Thyroid gland (tissue), 4 donors: ENCODE measurements at regions not wholly inside any gene's neighbourhood (a gene's known extent, or its start where the extent isn't known, plus 50 kb on each side); places are given as distances from the start of the nearest gene placed in this dataset.
A peak's percentile ranks its signal among the peaks of the same experiment; 100 is the strongest.

ENCODE experiments used
- DNase-seq, 2 donors: peaks; one replicate each; pipeline ENCODE4 v3.0.0-alpha.2; 2019
- H3K27ac ChIP-seq, 3 donors: fragments of 200-600 bp; sonication (generic); 1 replicate in 2 of 3; 2 replicates in 1 of 3; pipeline ENCODE4 v1.5.1; 2016 to 2019; ENCODE audit warnings: mild to moderate bottlenecking in 1 of 3, moderate library complexity in 1 of 3
- H3K27me3 ChIP-seq: fragments of 200-600 bp; sonication (generic); one replicate; pipeline ENCODE4 v1.5.1; 2019
- H3K36me3 ChIP-seq, 2 donors: fragments of 200-600 bp; sonication (generic); one replicate each; pipeline ENCODE4 v1.5.1; 2016 to 2019
- H3K4me1 ChIP-seq, 2 donors: fragments of 200-600 bp; sonication (generic); one replicate each; pipeline ENCODE4 v1.5.1; 2017 to 2019
- H3K4me3 ChIP-seq, 3 donors: fragments of 200-600 bp; sonication (generic); replicated peaks in 1 of 3; 1 replicate in 2 of 3; 2 replicates in 1 of 3; pipeline ENCODE4 v1.5.1; 2016; ENCODE audit warnings: mild to moderate bottlenecking in 1 of 3
- H3K9me3 ChIP-seq: fragments of 200-600 bp; sonication (generic); one replicate; pipeline ENCODE4 v1.5.1; 2017
- CTCF ChIP-seq, 6 experiments: fragments of 200-600 bp in 3 of 6; fragments of 450-650 bp in 3 of 6; sonication (generic) in 3 of 6; IDR thresholded peaks; one replicate each; pipeline ENCODE4 v1.5.1; 2016 to 2019; ENCODE audit warnings: antibody characterized with exemption in 6 of 6, mild to moderate bottlenecking in 2 of 6, inconsistent platforms in 1 of 6, moderate library complexity in 1 of 6
- POLR2A ChIP-seq, 2 donors: fragments of 450-650 bp; IDR thresholded peaks; one replicate each; pipeline ENCODE4 v1.6.1; 2017; ENCODE audit warnings: antibody characterized with exemption in 2 of 2, mild to moderate bottlenecking in 2 of 2, moderate library complexity in 1 of 2
- WGBS, 2 donors: methylation state at CpG; one replicate each; pipeline ENCODE4 v1.1.5; 2017; 5-methylcytosine and 5-hydroxymethylcytosine counted together
- intact Hi-C: fragments of 100-400 bp; cut with DNase I; formaldehyde crosslinking; loops from one replicate; pipeline ENCODE4 v1.15.1; 2023

DNA sequence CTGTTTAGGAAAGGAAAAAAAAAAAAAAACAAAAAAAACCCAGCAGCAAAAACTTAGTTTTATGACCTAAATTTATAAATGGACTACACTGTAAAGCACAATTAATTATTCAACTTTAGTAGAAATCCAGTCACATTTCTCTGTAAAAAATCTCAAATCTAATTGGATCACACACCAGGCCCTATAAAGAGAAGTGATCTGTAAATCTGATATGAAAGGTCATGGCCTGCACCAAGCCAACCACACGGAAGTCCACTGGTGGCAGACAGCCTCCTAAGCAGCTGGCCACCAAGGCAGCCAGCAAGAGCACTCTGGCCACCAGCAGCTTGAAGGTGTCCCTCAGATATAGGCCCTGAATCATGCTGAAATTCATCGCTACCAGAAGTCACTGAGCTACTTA is 131.6 kb downstream of the HFE start:
- no peak overlapping the region for H3K4me3 ChIP-seq
- no peak for DNase-seq
- H3K27ac ChIP-seq, result no peak overlapping the region
- peaks cover 5% of the 10 kb centered on the region for H3K27me3 ChIP-seq
- intact Hi-C loops, result loop anchor here (10.0 kb wide), 1 partner anchor 56 kb away; a partner anchor contains a TSS
- 82 to 92% methylated on average over 2 of the region's 2 CpGs for WGBS, 2 donors
- no peaks in the 10 kb centered on the region for H3K9me3 ChIP-seq
- no peaks in the 10 kb centered on the region for H3K36me3 ChIP-seq
- H3K4me1 ChIP-seq, result peaks cover 9% of the 10 kb centered on the region in 2 donors
- no peak for TF ChIP-seq CTCF (IDR thresholded peaks at IDR 0.05)

DNA sequence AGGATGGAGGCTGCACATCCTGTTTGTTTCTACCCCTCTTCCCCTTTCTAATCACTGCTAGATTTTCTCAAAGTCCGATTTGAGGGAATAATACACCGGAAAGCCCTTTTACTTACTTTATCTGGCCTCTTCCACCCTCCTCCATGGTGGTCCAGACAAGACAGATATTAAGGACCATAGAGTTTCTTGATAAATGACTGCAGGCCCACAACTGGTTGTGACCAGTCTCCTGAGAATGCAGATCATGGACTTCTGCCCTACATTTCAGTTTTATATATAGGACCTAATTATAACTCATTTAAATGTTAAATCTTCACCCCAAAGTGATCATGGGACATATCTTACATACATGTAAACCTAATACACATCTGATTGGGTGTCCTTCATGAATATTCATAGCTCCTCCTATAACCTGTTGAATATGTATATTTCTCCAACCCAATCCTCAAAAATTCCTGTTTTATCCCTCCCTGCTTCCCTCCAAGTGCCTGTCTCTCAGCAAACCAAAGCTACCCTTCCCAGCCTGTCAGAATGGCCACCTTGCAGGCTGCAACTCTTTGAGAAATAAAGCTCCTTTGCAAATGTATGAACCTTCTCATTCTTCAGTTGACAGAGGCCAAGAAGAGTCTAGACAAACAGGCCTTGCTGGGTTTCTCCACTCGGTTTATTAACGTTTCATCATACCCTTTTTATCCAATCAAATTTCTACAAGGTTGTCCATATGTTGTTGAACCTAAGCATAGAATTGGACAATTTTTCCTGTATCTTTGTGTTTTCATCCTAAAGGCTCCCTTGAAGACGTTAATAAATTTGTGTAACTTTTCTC is 133.1 kb downstream of the HFE start:
- Histone ChIP-seq H3K27ac (no peak overlapping the region), H3K9me3 (no peaks in the 10 kb centered on the region), H3K27me3 (peaks cover 3% of the 10 kb centered on the region), H3K36me3 (no peaks in the 10 kb centered on the region), H3K4me3 (no peak overlapping the region), H3K4me1 (peaks cover 6 to 11% of the 10 kb centered on the region in 2 donors)
- no peak for TF ChIP-seq CTCF (IDR thresholded peaks at IDR 0.05)
- TF ChIP-seq POLR2A (IDR thresholded peaks at IDR 0.05), result no peak
- DNase-seq, result no peak
- intact Hi-C loops, result no loop called here
- 78% methylated on average over 5 of the region's 5 CpGs for WGBS, 2 donors

GRCh38 chr6:26221186-26221585 is 134.0 kb downstream of the HFE start:
- H3K4me3 ChIP-seq, result no peak overlapping the region
- intact Hi-C loops, result no loop called here
- H3K27ac ChIP-seq, result no peak overlapping the region
- no peaks in the 10 kb centered on the region for H3K9me3 ChIP-seq
- 93 to 100% methylated on average over 4 of the region's 4 CpGs for WGBS, 2 donors
- H3K4me1 ChIP-seq, result peaks cover 3 to 8% of the 10 kb centered on the region in 2 donors
- H3K36me3 ChIP-seq, result no peaks in the 10 kb centered on the region
- DNase-seq, result no peak
- H3K27me3 ChIP-seq, result no peaks in the 10 kb centered on the region
- TF ChIP-seq CTCF (IDR thresholded peaks at IDR 0.05) (no peak), POLR2A (IDR thresholded peaks at IDR 0.05) (no peak)

GRCh38 chr6:26222571-26222970 is 135.3 kb downstream of the HFE start:
- 25 to 26% methylated on average over 5 of the region's 5 CpGs for WGBS, 2 donors
- no peak for DNase-seq
- intact Hi-C loops, result no loop called here
- Histone ChIP-seq H3K36me3 (no peaks in the 10 kb centered on the region), H3K27me3 (no peaks in the 10 kb centered on the region), H3K27ac (no peak overlapping the region), H3K4me1 (peaks cover 3 to 8% of the 10 kb centered on the region in 2 donors), H3K4me3 (no peak overlapping the region), H3K9me3 (no peaks in the 10 kb centered on the region)
- TF ChIP-seq POLR2A (IDR thresholded peaks at IDR 0.05) (no peak), CTCF (IDR thresholded peaks at IDR 0.05) (no peak)

DNA sequence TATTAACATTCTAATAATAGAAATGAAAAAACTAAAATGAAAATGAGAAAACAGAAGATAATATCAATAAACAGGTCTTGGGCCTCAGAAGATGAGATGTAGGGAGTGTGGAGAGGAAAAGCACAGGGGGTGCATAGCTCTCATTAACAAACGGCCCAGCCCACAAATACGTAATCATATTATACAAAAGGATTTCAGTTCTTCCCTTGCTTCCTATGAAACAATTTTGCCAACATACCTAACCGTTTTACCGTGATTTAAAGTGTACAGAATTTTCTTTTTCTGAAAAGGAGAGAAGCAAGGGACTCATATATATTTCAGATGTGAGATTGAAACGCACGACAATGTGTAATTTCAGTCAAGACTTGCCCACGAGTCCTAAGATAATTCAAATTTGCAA is 136.0 kb downstream of the HFE start:
- H3K4me1 ChIP-seq, result peaks cover 3 to 8% of the 10 kb centered on the region in 2 donors
- peak overlapping the region in 2 of 3 donors; percentile 18 to 46 for H3K4me3 ChIP-seq
- TF ChIP-seq POLR2A (IDR thresholded peaks at IDR 0.05) (no peak), CTCF (IDR thresholded peaks at IDR 0.05) (no peak)
- intact Hi-C loops, result no loop called here
- no peaks in the 10 kb centered on the region for H3K9me3 ChIP-seq
- 8 to 9% methylated on average over 7 of the region's 7 CpGs for WGBS, 2 donors
- H3K36me3 ChIP-seq, result no peaks in the 10 kb centered on the region
- peak overlapping the region; percentile 35 to 86 (median 79) for H3K27ac ChIP-seq
- no peaks in the 10 kb centered on the region for H3K27me3 ChIP-seq
- DNase-seq, result no peak
